Adrenal gland (tissue), 5 donors: ENCODE measurements at regions not wholly inside any gene's neighbourhood (a gene's known extent, or its start where the extent isn't known, plus 50 kb on each side); places are given as distances from the start of the nearest gene placed in this dataset.

Experiments
- CTCF ChIP-seq, 6 experiments: fragments of 450-650 bp in 4 of 6; fragments of 200-600 bp in 2 of 6; sonication (generic) in 1 of 6; IDR thresholded peaks; 1 replicate in 5 of 6; 2 replicates in 1 of 6; pipeline versions ENCODE4 v1.5.1 to v1.8.0; 2016 to 2021; ENCODE audit warnings: antibody characterized with exemption in 6 of 6, mild to moderate bottlenecking in 2 of 6, moderate library complexity in 1 of 6
- POLR2A ChIP-seq, 2 donors: fragments of 450-650 bp; IDR thresholded peaks; one replicate each; pipeline ENCODE4 v1.6.1; 2017; ENCODE audit warnings: antibody characterized with exemption in 2 of 2, mild to moderate bottlenecking in 2 of 2, moderate library complexity in 1 of 2
- donor health status: DM: no; HTN: no; CAD: no.

GRCh38 chr3:25133588-25133987 lies 294.5 kb upstream of the RARB start:
- no peak for TF ChIP-seq POLR2A (IDR thresholded peaks at IDR 0.05)
- TF ChIP-seq CTCF (IDR thresholded peaks at IDR 0.05): no peak
